HG03439 (cell line): ENCODE measurements at regions not wholly inside any gene's neighbourhood (a gene's known extent, or its start where the extent isn't known, plus 50 kb on each side); places are given as distances from the start of the nearest gene placed in this dataset.
"Not testable (repeated sequence)": the region's sequence is repeated elsewhere in the genome, so short reads cannot be mapped to it uniquely, and the experiment has no call there.

Experiments
- ATAC-seq: cut with Tn5 transposase; IDR thresholded peaks from one replicate; pipeline ENCODE4 v1.9.1; 2021; ENCODE audit warnings: mild to moderate bottlenecking, moderate library complexity; ENCODE audit not compliant: unreplicated experiment

DNA sequence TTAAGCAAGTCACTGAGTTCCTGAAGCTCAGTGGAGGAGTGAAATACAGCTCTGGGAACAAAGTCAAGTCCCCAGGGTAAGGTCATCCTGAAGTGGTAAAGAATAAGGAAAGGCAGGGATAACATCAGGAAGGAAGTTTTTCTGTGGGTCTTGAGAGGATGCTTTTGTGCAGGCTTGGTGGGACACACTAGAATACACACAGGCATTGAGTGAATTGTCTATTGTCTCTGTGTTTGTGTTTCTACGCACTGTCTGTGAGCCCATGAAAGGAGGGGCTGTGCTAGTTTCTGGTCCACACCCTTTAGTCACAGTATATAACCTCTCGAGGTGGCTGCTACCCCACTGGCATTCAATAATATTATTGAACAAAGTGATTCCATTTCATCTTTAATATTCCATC lies 95.8 kb upstream of the ABCB5 start:
- no peak for ATAC-seq

DNA sequence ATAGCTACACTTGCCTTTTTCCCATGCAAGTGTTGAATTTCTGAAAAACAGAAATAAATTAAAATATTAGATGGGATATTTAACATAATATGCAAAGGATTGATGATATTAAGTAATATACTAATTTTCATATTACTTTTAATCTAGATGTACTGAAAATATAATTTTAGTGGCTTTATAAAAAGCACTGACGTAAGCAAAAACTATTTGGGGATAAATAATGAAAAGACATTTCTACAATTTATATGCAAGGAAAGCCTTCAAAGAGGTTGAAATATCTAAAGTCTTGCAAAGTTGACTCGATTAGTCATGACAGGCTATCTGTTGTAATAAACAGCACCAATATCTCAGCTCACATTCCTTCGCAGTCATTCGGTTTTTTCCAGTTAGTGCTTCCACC lies 94.9 kb upstream of the ABCB5 start:
- no peak for ATAC-seq

- ATAC-seq, result no peak
Observed at GRCh38 chr7:20521243-20521642, 94.2 kb upstream of the ABCB5 start.

DNA sequence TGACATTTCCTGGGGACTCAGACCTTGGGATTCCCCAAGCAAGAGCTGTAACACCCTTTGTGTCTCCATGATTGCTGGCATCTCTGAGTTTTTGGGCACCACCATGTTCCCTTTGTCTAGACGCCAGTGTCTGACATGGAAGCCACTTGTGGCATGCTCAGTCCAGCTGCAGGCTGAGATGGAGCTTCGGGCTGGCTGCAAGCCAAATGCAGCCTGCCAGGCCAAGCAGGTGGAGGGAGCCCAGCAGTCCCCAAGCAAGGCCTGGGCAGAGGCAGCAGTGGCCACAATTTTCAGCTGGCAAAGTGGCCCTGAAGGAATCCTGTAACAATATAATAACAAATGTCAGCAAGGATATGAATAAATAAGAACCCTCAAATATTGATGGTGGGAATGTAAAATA lies 86.2 kb upstream of the ABCB5 start:
- ATAC-seq, result no peak

- ATAC-seq, result no peak
Observed at GRCh38 chr7:20532890-20533289, 82.6 kb upstream of the ABCB5 start.

DNA sequence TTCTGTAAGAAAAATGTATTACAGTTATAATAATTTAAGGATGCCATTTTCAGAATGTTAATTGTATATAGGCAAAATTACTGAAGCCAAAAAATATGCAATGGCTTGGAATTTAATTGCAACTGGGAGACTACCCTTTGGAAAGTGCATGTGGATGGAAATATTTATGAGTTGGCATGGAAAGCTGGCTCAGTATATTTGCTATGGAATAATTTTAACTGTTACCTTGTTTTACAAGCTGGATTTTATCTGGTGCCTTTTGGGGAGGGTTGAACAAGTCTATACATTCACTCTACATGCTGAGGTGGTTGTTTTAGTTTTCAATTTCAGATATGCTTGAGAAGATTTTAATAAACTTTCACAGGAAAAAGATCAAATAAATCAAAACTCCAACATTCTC lies 80.9 kb upstream of the ABCB5 start:
- no peak for ATAC-seq

DNA sequence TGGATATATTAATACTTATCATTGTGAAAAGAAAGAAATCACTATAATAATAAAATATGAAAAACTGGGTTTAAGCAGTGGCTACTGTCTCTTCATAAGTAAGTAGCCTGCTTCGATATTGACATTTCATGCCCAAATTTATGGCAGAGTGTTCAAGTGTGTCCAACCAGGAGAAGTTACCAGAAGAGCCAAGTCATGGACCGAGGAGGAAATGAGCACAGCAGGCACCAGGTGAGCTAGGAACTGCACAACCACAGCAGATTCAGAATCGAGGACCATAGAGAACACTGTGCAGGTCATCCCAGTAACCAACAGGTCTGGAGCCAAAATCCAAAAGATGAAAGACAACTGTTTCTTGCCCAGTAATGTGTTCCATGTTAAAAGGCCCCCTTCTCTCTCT lies 79.9 kb upstream of the ABCB5 start:
- ATAC-seq, result no peak

DNA sequence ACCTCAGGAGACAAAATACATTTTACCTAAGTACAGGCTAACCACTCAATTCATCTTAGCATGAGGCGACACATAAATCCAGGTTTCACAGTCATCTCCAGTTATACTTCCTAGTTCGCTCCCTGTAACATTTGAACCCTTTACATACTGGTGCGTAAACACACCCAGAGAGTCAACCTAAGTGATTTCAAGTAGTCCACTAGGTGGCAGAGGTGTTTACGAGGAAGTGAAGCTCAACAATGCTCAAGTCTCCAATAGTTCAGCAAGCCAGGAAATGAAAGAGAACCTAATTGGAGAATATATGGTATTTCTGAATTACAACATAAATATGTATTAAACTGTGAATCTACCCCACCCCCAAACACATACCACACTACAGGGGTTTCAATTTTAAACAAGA lies 76.3 kb upstream of the ABCB5 start:
- ATAC-seq, result no peak

- ATAC-seq, result peak; percentile 76
Observed at GRCh38 chr7:20541608-20542349, 73.7 kb upstream of the ABCB5 start.

DNA sequence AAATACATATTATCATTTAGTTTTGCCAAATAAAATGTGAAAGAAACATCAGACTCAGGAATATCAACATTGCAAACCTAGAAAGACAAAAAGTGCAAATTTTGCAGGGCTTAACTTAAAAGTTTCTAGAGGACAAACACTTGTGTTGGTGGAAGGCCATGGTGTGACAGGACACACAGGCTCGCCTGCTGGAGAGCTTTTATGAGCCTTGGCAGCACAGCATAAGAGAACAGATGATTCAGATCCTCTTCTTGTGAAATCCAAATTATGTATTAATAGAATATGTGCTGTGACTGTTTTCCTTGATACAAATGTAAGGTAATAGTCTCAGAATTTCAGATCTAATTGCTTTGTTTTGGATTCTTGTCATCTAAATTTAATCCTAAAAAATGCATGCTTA lies 72.9 kb upstream of the ABCB5 start:
- ATAC-seq, result no peak

DNA sequence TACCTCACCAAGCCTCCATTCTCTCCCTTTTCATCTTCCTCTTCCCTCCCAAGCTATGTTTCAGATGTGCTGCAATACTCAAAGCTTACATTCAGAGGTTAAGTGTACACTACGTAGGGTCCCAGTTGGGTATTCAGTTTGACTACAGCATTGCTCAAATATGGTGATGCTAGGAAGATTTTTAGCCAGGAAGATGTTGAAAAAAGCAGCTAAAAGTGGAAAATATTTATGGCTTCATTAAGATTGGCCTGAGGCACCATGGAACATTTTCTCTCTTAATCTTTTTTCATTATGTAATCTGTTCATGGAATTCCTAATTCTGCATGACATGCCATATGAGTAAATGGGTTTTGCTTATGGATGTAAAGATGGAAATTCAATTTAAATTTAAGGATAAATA lies 72.0 kb upstream of the ABCB5 start:
- ATAC-seq, result no peak

DNA sequence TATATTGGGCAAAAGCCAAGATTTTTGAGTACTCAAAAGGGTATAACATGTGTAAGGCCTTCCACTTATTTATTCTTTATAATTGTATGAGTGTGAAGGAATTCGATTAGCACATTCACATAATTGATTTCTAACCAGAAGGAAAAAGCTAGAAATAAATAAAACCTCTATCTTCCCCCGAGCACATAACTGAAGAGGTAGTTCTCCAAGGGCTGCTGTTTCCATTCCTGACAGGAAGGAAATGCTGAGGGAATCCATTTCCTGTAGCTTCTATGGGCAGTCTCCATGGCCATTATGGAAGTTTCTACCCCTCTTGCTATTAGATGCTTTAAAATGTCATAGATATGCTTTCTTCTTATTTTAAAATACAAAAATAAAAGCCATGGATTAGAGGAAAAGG lies 70.5 kb upstream of the ABCB5 start:
- no peak for ATAC-seq

DNA sequence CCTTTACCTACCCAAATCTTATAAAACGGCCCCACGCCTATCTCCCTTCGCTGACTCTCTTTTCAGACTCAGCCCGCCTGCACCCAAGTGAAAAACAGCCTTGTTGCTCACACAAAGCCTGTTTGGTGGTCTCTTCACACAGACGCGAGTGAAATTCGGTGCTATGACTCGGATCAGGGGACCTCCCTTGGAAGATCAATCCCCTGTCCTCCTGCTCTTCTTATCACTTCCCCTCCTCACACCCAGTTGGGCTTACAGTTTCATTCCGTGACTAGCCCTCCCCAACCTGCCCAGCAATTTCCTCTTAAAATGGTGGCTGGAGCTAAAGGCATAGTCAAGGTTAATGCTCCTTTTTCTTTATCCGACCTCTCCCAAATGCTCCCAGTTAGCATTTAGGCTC lies 68.5 kb upstream of the ABCB5 start:
- not testable (repeated sequence) for ATAC-seq

GRCh38 chr7:20554072-20554471 lies 61.4 kb upstream of the ABCB5 start:
- ATAC-seq, result no peak

DNA sequence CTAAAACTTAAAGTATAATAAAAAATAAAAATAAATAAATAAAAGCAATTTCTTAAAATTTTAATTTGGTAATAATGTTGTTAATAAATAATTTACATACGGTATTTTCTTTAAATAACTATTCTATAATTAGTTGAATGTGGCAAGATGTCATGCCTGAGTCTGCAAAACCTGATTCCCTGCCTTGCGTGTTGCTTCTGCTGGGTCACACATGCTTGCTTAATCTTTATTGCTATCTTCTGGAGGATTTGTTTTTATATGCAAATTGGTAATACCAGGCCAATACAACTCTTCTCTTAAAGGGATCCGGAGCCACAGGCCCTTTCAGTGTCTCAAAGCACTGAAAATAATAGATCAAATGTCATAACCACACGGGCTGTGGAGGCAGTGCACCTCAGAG lies 59.4 kb upstream of the ABCB5 start:
- no peak for ATAC-seq

- ATAC-seq, result no peak
Observed at GRCh38 chr7:20557116-20557515, 58.4 kb upstream of the ABCB5 start.

DNA sequence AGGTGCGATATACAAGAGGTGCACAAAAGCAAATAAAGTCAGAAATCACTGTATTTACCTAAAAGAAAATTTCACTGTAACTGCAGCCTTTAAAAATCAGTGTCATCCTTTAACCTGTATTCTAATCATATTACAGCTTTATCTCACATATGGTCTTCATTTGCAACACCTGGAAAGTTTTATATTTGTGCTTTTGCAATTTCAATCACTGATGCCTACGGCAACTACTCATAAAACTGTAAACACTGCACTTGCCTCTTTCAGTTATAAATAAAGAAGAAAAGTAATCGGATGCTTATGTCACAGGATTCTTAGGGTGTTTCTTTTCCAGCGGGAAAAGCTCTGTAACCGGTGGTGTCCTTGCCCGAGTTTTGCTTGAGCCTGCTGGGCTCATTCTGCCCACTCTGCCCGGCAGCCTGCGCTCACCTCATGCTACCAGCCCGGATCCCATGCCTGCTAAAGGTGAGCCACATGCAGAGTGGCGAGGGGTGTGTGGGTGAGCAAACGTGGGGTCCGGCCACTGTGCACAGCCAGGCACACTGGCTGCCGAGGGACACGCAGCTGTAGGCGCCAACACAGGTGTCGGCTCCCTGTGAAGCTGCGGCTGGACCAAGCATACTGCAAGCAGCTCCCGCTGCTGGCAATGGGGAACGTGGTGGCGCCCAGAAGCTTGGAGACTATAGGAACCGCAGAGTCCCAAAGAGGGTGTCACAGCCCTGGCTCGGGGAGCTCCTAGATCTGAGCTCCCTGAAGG lies 56.3 kb upstream of the ABCB5 start:
- no peak for ATAC-seq

DNA sequence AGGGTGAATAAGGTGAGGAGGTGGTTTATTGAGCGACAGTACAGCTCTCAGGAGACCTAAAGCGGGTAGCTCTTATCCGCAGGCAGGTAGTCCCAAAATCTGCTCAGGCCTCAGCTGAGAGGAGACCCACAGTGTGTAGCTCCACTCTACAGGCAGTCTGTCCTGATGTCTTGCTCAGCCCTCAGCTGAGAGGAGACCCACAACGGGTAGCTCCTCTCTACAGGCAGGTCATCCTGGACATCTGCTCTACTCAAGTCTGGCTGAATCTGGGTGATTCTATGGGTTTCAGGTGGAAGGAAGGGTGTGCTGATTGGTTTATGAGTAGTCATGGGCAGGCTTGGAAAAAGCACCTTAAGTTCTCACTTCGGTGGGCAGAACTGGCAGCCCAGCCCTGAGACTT lies 55.6 kb upstream of the ABCB5 start:
- ATAC-seq, result no peak

GRCh38 chr7:20560325-20561180 lies 54.9 kb upstream of the ABCB5 start:
- no peak for ATAC-seq

GRCh38 chr7:20561466-20561865 lies 54.0 kb upstream of the ABCB5 start:
- no peak for ATAC-seq

DNA sequence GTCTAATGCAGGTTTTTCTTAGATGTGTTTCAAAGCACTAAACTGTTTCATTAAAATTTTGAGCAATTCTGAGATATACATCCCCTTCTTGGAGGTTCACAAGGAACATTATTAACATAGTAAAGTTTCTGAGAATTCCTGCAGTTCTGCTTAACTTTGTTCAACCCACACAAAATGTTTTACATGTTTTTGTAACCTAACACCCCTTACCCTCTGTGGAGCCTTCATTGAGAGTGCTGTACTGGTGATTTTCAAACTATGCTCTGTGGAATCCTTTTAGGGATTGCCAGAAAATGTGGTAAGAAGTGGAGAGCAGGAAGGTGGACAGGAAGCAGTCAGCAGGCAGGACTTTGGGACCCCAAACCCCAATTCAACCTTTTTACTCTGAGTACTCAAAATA lies 53.6 kb upstream of the ABCB5 start:
- ATAC-seq, result no peak

- ATAC-seq, result no peak
Observed at GRCh38 chr7:20562461-20562860, 53.0 kb upstream of the ABCB5 start.
